ENCODE measurements at regions not wholly inside any gene's neighbourhood (a gene's known extent, or its start where the extent isn't known, plus 50 kb on each side); places are given as distances from the start of the nearest gene placed in this dataset.

GRCh38 chr11:130546438-130546837, 98.0 kb downstream of the ADAMTS15 start:
- Mint-ChIP-seq H3K27me3 (ENCODE audit: low read depth) (peaks cover 4% of the 10 kb centered on the region), H3K36me3 (ENCODE audit: insufficient read depth in 1 of 3, low read depth in 3 of 3) (peaks cover 0 to 4% (median 0%) of the 10 kb centered on the region in 3 experiments; a peak in 2 of 7 replicates), H3K4me3 (no peak overlapping the region), H3K4me1 (no peaks in the 10 kb centered on the region), H3K27ac (no peak overlapping the region), H3K9me3 (peaks cover 2% of the 10 kb centered on the region in 2 experiments; a peak in 2 of 5 replicates)
- no peak overlapping the region for H3T11ph ChIP-seq (ENCODE audit: low read length)
- H3K4me1 ChIP-seq (ENCODE audit: insufficient read depth, low read length), result no peaks in the 10 kb centered on the region
- no peaks in the 10 kb centered on the region for H3K23me2 ChIP-seq (ENCODE audit: insufficient read length, low read depth, low read length, poor library complexity, severe bottlenecking)
- H2AFZ ChIP-seq (ENCODE audit: low read length), result no peak overlapping the region
- H4K91ac ChIP-seq (ENCODE audit: insufficient read length, low read depth, low read length), result no peak overlapping the region
- no peaks in the 10 kb centered on the region for H3K27me3 ChIP-seq (ENCODE audit: insufficient read depth, low read length)
- TF ChIP-seq CTCF (conservative IDR thresholded peaks at IDR 0.05), result no peak
- no peak overlapping the region for H3K18ac ChIP-seq (ENCODE audit: insufficient read length, low read depth, low read length)
- no peak overlapping the region for H3K23ac ChIP-seq (ENCODE audit: insufficient read length, low read depth, low read length)
- no peak overlapping the region for H2BK15ac ChIP-seq (ENCODE audit: low read depth, low read length)
- DNase-seq, result no peak
- H2BK120ac ChIP-seq (ENCODE audit: low read depth, low read length, poor library complexity, severe bottlenecking), result no peak overlapping the region
- H3K4ac ChIP-seq (ENCODE audit: low read depth, low read length), result no peak overlapping the region
- H2BK20ac ChIP-seq (ENCODE audit: low read depth, low read length, poor library complexity, severe bottlenecking), result no peak overlapping the region
- H3K27ac ChIP-seq (ENCODE audit: insufficient read length, low read depth, low read length), result no peak overlapping the region
- H3K56ac ChIP-seq (ENCODE audit: insufficient read length, low read depth, low read length), result no peak overlapping the region
- H3K4me2 ChIP-seq (ENCODE audit: insufficient read depth, insufficient read length, low read length), result no peak overlapping the region
- H3K14ac ChIP-seq (ENCODE audit: insufficient read depth, low read length), result no peak overlapping the region
- no peaks in the 10 kb centered on the region for H3K79me1 ChIP-seq (ENCODE audit: insufficient read depth, low read depth, low read length, poor library complexity, severe bottlenecking)
- H4K5ac ChIP-seq (ENCODE audit: insufficient read length, low read depth, low read length), result no peak overlapping the region
- no peak overlapping the region for H2BK5ac ChIP-seq (ENCODE audit: insufficient read length, low read length)
- no peaks in the 10 kb centered on the region for H3K79me2 ChIP-seq (ENCODE audit: insufficient read depth, low read length)
- no peak overlapping the region for H2BK12ac ChIP-seq (ENCODE audit: insufficient read length, low read depth, low read length)
- H4K20me1 ChIP-seq (ENCODE audit: control insufficient read depth, insufficient read depth, insufficient read length), result no peaks in the 10 kb centered on the region
- H2AK5ac ChIP-seq (ENCODE audit: insufficient read length, low read length), result no peak overlapping the region
- no peaks in the 10 kb centered on the region for H3K9me3 ChIP-seq (ENCODE audit: control insufficient read depth, low read depth, low read length)
- WGBS (ENCODE audit: extremely low coverage, insufficient read length, low lambda C conversion rate), result no CpG with 5 or more reads among the region's 7 CpGs
- no peak overlapping the region for H4K8ac ChIP-seq (replicated peaks; ENCODE audit: insufficient read length, low read depth, low read length)
- H3K9ac ChIP-seq (ENCODE audit: extremely low read depth, insufficient read length, low read length), result no peak overlapping the region

All from H9 (cell line).